Activated naive CD8-positive, alpha-beta T cell treated with anti-CD3 and anti-CD28 coated beads, Interleukin-2, amount 10 ng/mL, durations not matched to agents 7 days and 5 days (primary cell): ENCODE measurements at regions not wholly inside any gene's neighbourhood (a gene's known extent, or its start where the extent isn't known, plus 50 kb on each side); places are given as distances from the start of the nearest gene placed in this dataset.

Experiments used
- ATAC-seq: fragments of 150-1000 bp; cut with Tn5 transposase; one replicate; pipeline ENCODE4 v1.10.0; 2021; ENCODE audit warnings: low read depth, moderate library complexity
- POLR2A ChIA-PET: fragments of 350-600 bp; sonication (Branson Sonifier 250); formaldehyde crosslinking; loops from one replicate; lab custom pipeline; 2021; ENCODE audit warnings: antibody characterized with exemption; lab: Charles Lee
- DNase-seq: peaks from one replicate; pipeline ENCODE4 v3.0.0; 2021
- H3K27ac Mint-ChIP-seq: one replicate; pipeline ENCODE4 v1.8.0; 2022; ENCODE audit warnings: mild to moderate bottlenecking, mixed read lengths
- H3K27me3 Mint-ChIP-seq: one replicate; pipeline ENCODE4 v1.8.0; 2022; ENCODE audit warnings: mild to moderate bottlenecking, moderate library complexity, mixed read lengths
- H3K36me3 Mint-ChIP-seq: one replicate; pipeline ENCODE4 v1.8.0; 2021; ENCODE audit warnings: mild to moderate bottlenecking, mixed read lengths
- H3K4me1 Mint-ChIP-seq: one replicate; pipeline ENCODE4 v1.8.0; 2021; ENCODE audit warnings: mixed read lengths
- H3K4me3 Mint-ChIP-seq: one replicate; pipeline ENCODE4 v1.8.0; 2022; ENCODE audit warnings: mild to moderate bottlenecking, moderate library complexity, mixed read lengths
- H3K9me3 Mint-ChIP-seq: one replicate; pipeline ENCODE4 v1.8.0; 2021; ENCODE audit warnings: mixed read lengths

GRCh38 chr11:19525714-19526113, 186.9 kb upstream of the NAV2 start:
- peaks cover 2% of the 10 kb centered on the region for H3K27me3 Mint-ChIP-seq
- POLR2A ChIA-PET, result no interaction called here
- no peak overlapping the region for H3K4me3 Mint-ChIP-seq
- H3K36me3 Mint-ChIP-seq, result no peaks in the 10 kb centered on the region
- ATAC-seq, result no peak
- no peak overlapping the region for H3K27ac Mint-ChIP-seq
- H3K9me3 Mint-ChIP-seq, result no peaks in the 10 kb centered on the region
- no peak for DNase-seq
- H3K4me1 Mint-ChIP-seq, result no peaks in the 10 kb centered on the region

GRCh38 chr11:19525276-19525675, 187.4 kb upstream of the NAV2 start:
- Mint-ChIP-seq H3K36me3 (no peaks in the 10 kb centered on the region), H3K4me1 (no peaks in the 10 kb centered on the region), H3K4me3 (no peak overlapping the region), H3K9me3 (no peaks in the 10 kb centered on the region), H3K27ac (no peak overlapping the region), H3K27me3 (peaks cover 2% of the 10 kb centered on the region)
- DNase-seq (no peak), ATAC-seq (no peak)
- POLR2A ChIA-PET, result no interaction called here

GRCh38 chr11:19524171-19524671, 188.4 kb upstream of the NAV2 start:
- POLR2A ChIA-PET, result no interaction called here
- Mint-ChIP-seq H3K27ac (no peak overlapping the region), H3K9me3 (no peaks in the 10 kb centered on the region), H3K4me3 (no peak overlapping the region), H3K27me3 (peaks cover 2% of the 10 kb centered on the region), H3K36me3 (no peaks in the 10 kb centered on the region), H3K4me1 (no peaks in the 10 kb centered on the region)
- no peak for DNase-seq
- no peak for ATAC-seq

- DNase-seq, result no peak
- POLR2A ChIA-PET, result no interaction called here
- no peaks in the 10 kb centered on the region for H3K4me1 Mint-ChIP-seq
- H3K9me3 Mint-ChIP-seq, result no peaks in the 10 kb centered on the region
- peaks cover 7% of the 10 kb centered on the region for H3K27me3 Mint-ChIP-seq
- H3K27ac Mint-ChIP-seq, result no peak overlapping the region
- no peaks in the 10 kb centered on the region for H3K36me3 Mint-ChIP-seq
- no peak for ATAC-seq
- no peak overlapping the region for H3K4me3 Mint-ChIP-seq
Observed at GRCh38 chr11:19520681-19521080, 192.0 kb upstream of the NAV2 start.

GRCh38 chr11:19519912-19520641, 192.6 kb upstream of the NAV2 start:
- POLR2A ChIA-PET, result no interaction called here

GRCh38 chr11:19519353-19519752, 193.3 kb upstream of the NAV2 start:
- H3K4me3 Mint-ChIP-seq, result no peak overlapping the region
- H3K9me3 Mint-ChIP-seq, result no peaks in the 10 kb centered on the region
- no peaks in the 10 kb centered on the region for H3K36me3 Mint-ChIP-seq
- ATAC-seq (no peak), DNase-seq (no peak)
- H3K27ac Mint-ChIP-seq, result no peak overlapping the region
- no peaks in the 10 kb centered on the region for H3K4me1 Mint-ChIP-seq
- POLR2A ChIA-PET, result no interaction called here
- H3K27me3 Mint-ChIP-seq, result peaks cover 8% of the 10 kb centered on the region

More at GRCh38 chr11:19519912-19520641, 192.6 kb upstream of the NAV2 start:
- Mint-ChIP-seq H3K36me3 (no peaks in the 10 kb centered on the region), H3K27me3 (peaks cover 8% of the 10 kb centered on the region), H3K27ac (no peak overlapping the region), H3K4me3 (no peak overlapping the region), H3K4me1 (no peaks in the 10 kb centered on the region), H3K9me3 (no peaks in the 10 kb centered on the region)
- DNase-seq, result no peak
- ATAC-seq, result no peak

GRCh38 chr11:19513253-19513652, 199.4 kb upstream of the NAV2 start:
- H3K36me3 Mint-ChIP-seq, result no peaks in the 10 kb centered on the region
- ATAC-seq (no peak), DNase-seq (no peak)
- no peaks in the 10 kb centered on the region for H3K4me1 Mint-ChIP-seq
- POLR2A ChIA-PET, result no interaction called here
- H3K27ac Mint-ChIP-seq, result no peak overlapping the region
- no peaks in the 10 kb centered on the region for H3K9me3 Mint-ChIP-seq
- peaks cover 16% of the 10 kb centered on the region for H3K27me3 Mint-ChIP-seq
- no peak overlapping the region for H3K4me3 Mint-ChIP-seq

- no peak for ATAC-seq
- Mint-ChIP-seq H3K27ac (no peak overlapping the region), H3K4me1 (no peaks in the 10 kb centered on the region), H3K27me3 (peaks cover 17% of the 10 kb centered on the region), H3K4me3 (no peak overlapping the region), H3K36me3 (no peaks in the 10 kb centered on the region), H3K9me3 (no peaks in the 10 kb centered on the region)
- DNase-seq, result no peak
- POLR2A ChIA-PET, result no interaction called here
Observed at GRCh38 chr11:19512618-19513017, 200.0 kb upstream of the NAV2 start.

GRCh38 chr11:19511413-19512183, 201.0 kb upstream of the NAV2 start:
- no peak overlapping the region for H3K4me3 Mint-ChIP-seq
- POLR2A ChIA-PET, result no interaction called here
- no peak for ATAC-seq
- H3K27ac Mint-ChIP-seq, result no peak overlapping the region
- peaks cover 15% of the 10 kb centered on the region for H3K27me3 Mint-ChIP-seq
- H3K9me3 Mint-ChIP-seq, result no peaks in the 10 kb centered on the region
- H3K36me3 Mint-ChIP-seq, result no peaks in the 10 kb centered on the region
- no peaks in the 10 kb centered on the region for H3K4me1 Mint-ChIP-seq
- DNase-seq, result no peak

- H3K4me3 Mint-ChIP-seq, result no peak overlapping the region
- no peaks in the 10 kb centered on the region for H3K36me3 Mint-ChIP-seq
- peaks cover 13% of the 10 kb centered on the region for H3K27me3 Mint-ChIP-seq
- POLR2A ChIA-PET, result no interaction called here
- DNase-seq, result no peak
- no peak for ATAC-seq
- H3K27ac Mint-ChIP-seq, result no peak overlapping the region
- H3K9me3 Mint-ChIP-seq, result no peaks in the 10 kb centered on the region
- H3K4me1 Mint-ChIP-seq, result no peaks in the 10 kb centered on the region
Observed at GRCh38 chr11:19511066-19511412, 201.6 kb upstream of the NAV2 start.

GRCh38 chr11:19510468-19510867, 202.2 kb upstream of the NAV2 start:
- Mint-ChIP-seq H3K36me3 (no peaks in the 10 kb centered on the region), H3K4me1 (no peaks in the 10 kb centered on the region), H3K9me3 (no peaks in the 10 kb centered on the region), H3K27ac (no peak overlapping the region), H3K27me3 (peaks cover 9% of the 10 kb centered on the region), H3K4me3 (no peak overlapping the region)
- DNase-seq, result no peak
- no peak for ATAC-seq
- POLR2A ChIA-PET, result no interaction called here

GRCh38 chr11:19509215-19509614, 203.4 kb upstream of the NAV2 start:
- peaks cover 9% of the 10 kb centered on the region for H3K27me3 Mint-ChIP-seq
- no peaks in the 10 kb centered on the region for H3K36me3 Mint-ChIP-seq
- ATAC-seq (no peak), DNase-seq (no peak)
- POLR2A ChIA-PET, result no interaction called here
- no peaks in the 10 kb centered on the region for H3K9me3 Mint-ChIP-seq
- no peak overlapping the region for H3K27ac Mint-ChIP-seq
- no peaks in the 10 kb centered on the region for H3K4me1 Mint-ChIP-seq
- H3K4me3 Mint-ChIP-seq, result no peak overlapping the region

GRCh38 chr11:19508165-19508564, 204.5 kb upstream of the NAV2 start:
- DNase-seq, result no peak
- POLR2A ChIA-PET, result no interaction called here
- Mint-ChIP-seq H3K36me3 (no peaks in the 10 kb centered on the region), H3K9me3 (no peaks in the 10 kb centered on the region), H3K4me1 (no peaks in the 10 kb centered on the region), H3K27me3 (peaks cover 9% of the 10 kb centered on the region), H3K27ac (no peak overlapping the region), H3K4me3 (no peak overlapping the region)
- no peak for ATAC-seq
